ENCODE measurements at regions not wholly inside any gene's neighbourhood (a gene's known extent, or its start where the extent isn't known, plus 50 kb on each side); places are given as distances from the start of the nearest gene placed in this dataset.
"Not testable (repeated sequence)": the region's sequence is repeated elsewhere in the genome, so short reads cannot be mapped to it uniquely, and the experiment has no call there.

DNA sequence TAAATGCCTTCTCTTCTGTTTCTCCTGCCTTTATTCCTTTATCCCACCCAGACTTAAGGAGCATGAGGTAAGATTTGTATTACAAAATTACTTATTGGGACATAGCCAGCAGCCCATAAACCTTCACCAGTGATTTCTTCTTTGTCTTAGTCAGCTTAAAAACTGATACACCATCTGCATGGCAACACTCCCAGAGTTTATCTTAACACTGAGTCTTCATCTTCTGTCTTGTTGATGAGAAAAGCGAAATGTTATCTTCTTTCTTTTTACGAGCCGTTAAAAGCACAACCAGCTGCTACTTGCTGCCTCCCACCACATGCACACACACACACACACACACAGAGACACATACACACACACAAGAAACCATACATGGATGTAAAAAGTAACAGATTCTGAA lies 116.7 kb downstream of the VCY start:
- DNase-seq (ENCODE audit: low read depth), result no peak
- TF ChIP-seq, protein P1, sequence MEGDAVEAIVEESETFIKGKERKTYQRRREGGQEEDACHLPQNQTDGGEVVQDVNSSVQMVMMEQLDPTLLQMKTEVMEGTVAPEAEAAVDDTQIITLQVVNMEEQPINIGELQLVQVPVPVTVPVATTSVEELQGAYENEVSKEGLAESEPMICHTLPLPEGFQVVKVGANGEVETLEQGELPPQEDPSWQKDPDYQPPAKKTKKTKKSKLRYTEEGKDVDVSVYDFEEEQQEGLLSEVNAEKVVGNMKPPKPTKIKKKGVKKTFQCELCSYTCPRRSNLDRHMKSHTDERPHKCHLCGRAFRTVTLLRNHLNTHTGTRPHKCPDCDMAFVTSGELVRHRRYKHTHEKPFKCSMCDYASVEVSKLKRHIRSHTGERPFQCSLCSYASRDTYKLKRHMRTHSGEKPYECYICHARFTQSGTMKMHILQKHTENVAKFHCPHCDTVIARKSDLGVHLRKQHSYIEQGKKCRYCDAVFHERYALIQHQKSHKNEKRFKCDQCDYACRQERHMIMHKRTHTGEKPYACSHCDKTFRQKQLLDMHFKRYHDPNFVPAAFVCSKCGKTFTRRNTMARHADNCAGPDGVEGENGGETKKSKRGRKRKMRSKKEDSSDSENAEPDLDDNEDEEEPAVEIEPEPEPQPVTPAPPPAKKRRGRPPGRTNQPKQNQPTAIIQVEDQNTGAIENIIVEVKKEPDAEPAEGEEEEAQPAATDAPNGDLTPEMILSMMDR (IDR thresholded peaks at IDR 0.05; ENCODE audit: insufficient read depth, low read depth, low read length, missing control alignments), result no peak
- H3K4me3 ChIP-seq (ENCODE audit: low read length), result no peak overlapping the region

DNA sequence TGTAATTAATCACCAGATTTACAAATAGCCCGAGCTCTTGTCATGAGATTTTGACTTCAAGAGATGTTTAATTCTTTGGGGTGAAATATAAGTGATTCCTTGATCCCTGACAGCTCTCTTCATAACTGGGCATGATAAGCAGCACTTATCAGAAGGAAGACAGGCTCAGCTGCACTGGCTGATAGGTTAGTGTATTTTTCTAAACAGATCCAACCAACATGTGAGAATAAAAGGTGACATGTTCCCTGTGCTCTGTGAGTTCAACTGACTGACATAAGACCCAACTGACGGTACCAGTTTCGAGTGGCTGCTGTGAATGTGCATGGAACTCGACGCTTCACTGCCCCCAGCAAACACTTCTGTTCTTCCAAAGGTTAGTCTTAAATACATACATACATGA lies 114.8 kb downstream of the VCY start:
- TF ChIP-seq, protein P1 (IDR thresholded peaks at IDR 0.05; ENCODE audit: insufficient read depth, low read depth, low read length, missing control alignments), result no peak
- DNase-seq (ENCODE audit: low read depth), result no peak
- H3K4me3 ChIP-seq (ENCODE audit: low read length), result no peak overlapping the region

DNA sequence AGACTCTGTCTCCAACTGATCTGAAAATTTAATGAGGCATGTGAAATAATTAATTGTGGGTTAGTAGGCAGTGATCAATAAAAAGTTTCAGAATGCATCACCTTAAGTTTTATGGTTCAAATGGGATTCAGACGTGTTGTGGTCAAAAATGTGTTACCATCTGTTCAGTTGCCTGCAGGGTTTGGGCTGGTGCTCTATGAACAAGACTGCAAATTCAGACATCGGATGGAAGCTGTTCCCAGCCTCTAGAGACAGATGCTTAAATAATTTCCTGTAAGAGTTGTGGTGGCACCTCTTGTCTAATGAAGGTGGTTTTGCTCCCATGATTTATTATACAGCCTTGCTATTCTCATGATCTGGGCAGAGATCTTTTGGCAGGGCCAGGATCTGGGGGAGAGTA lies 113.6 kb downstream of the VCY start:
- DNase-seq (ENCODE audit: low read depth), result no peak
- no peak overlapping the region for H3K4me3 ChIP-seq (ENCODE audit: low read length)
- TF ChIP-seq, protein P1 (IDR thresholded peaks at IDR 0.05; ENCODE audit: insufficient read depth, low read depth, low read length, missing control alignments), result no peak

DNA sequence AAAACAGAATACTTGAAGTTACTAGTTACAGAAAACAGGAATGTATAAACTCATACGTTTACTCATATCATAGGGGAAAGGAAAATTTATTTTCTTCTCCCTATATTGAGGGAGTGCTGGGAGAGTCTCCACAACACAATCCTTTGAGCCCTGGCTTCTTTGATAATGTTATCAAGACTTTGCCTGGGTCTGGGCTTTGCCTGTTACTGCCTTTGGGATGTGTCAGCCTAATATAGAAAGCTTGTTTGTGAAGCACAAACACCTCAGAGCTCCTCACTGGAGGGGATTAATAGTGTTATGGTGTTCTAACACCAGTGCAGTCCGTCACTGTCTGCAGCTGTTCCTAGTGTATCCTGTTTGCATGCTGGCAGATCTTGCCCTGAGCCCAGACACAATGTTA lies 107.8 kb downstream of the VCY start:
- no peak overlapping the region for H3K4me3 ChIP-seq (ENCODE audit: low read length)
- no peak for DNase-seq (ENCODE audit: low read depth)
- TF ChIP-seq, protein P1 (IDR thresholded peaks at IDR 0.05; ENCODE audit: insufficient read depth, low read depth, low read length, missing control alignments), result no peak

DNA sequence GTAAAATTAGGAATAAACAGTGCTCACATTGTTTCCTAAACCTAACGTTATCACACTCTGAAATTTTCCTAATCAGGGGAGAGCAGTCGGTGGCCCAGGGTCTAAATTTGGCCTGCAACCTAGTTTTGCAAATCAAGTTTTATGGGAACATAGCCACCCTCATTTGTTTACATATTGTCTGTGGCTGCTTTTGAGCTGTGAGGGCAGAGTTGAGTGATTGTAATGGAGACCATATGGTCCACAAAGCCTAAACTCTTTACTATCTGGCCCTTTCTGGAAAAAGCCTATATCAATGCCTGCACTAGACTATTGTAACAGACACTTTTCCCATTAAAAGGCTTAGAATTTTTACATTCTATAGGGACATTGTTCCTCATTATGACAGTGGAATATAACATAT lies 105.2 kb downstream of the VCY start:
- TF ChIP-seq, protein P1 (IDR thresholded peaks at IDR 0.05; ENCODE audit: insufficient read depth, low read depth, low read length, missing control alignments), result no peak
- no peak overlapping the region for H3K4me3 ChIP-seq (ENCODE audit: low read length)
- DNase-seq (ENCODE audit: low read depth), result no peak

DNA sequence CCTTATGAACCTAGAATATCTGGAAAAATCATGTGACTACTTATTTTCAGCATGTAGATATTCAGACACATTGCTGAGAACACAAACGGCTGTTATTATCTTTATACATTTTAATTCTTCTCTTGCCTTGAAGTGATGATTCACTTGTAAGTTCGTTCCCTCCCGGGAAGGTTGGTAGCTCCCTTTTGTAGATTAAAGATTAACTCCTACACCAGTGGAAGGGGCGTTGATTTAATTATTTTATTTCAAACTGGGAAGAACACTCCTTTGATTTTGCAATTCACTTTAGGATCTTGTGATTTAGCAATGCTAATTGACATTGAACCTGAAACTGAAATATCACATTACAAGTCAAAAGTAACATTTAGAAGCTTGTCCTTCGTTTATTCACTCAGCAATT lies 103.4 kb downstream of the VCY start:
- DNase-seq (ENCODE audit: low read depth), result no peak
- TF ChIP-seq, protein P1 (IDR thresholded peaks at IDR 0.05; ENCODE audit: insufficient read depth, low read depth, low read length, missing control alignments), result no peak
- no peak overlapping the region for H3K4me3 ChIP-seq (ENCODE audit: low read length)

DNA sequence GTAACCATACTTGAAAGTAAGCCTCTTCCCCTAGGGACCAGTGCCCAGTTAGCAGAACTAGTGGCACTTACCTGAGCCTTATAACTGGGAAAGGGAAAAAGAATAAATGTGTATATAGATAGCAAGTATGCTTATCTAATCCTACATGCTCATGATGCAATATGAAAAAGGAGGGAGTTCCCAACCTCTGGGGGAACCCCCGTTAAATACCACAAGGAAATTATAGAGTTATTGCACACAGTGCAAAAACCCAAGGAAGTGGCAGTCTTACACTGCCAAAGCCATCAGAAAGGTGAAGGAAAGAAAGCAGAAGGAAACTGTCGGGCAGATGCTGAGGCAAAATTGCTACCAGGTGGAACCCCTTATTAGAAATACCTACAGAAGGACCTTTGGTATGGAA lies 92.2 kb downstream of the VCY start:
- not testable (repeated sequence) for DNase-seq (ENCODE audit: low read depth); H3K4me3 ChIP-seq (ENCODE audit: low read length)

DNA sequence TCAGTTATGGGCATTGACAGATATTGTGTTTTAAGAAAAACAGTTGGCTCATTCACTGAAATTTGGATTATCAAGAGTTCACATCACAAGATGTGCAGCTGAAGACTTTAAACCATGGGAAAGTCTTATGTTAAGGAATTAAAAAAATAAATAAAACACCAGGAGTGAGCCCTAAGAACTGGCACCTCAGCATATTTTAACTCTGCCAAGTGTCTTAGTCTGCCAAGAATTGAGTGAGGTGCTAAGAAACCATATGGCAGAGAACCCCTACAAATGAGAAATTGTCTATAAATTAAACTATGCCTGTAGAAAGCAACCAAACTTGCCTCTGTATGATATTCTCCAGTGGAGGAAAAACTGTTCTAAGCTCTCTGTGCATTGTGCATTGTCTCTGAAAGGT lies 78.5 kb downstream of the VCY start:
- TF ChIP-seq, protein P1 (IDR thresholded peaks at IDR 0.05; ENCODE audit: insufficient read depth, low read depth, low read length, missing control alignments), result no peak
- no peak overlapping the region for H3K4me3 ChIP-seq (ENCODE audit: low read length)
- no peak for DNase-seq (ENCODE audit: low read depth)

DNA sequence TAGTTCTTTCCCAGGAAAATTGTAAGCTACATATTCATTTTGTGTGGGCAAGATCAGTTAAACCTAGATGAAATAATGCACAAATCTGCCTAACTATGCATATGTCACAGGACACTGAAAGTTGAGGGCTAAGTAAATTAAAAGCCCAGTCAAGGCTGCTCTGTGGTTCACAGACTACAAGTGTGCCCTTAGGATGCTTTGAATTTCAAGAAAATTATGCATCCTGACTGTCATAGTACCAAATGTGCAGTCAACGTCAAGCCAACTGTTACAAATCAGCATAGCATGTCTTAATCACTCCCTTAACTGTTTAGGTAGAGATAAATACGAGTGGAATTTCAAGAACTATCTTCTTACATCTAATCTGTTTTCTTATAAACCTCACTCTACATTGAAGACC lies 55.8 kb downstream of the VCY start:
- DNase-seq (ENCODE audit: low read depth); H3K4me3 ChIP-seq (ENCODE audit: low read length): not testable (repeated sequence)
